ENCODE measurements at regions not wholly inside any gene's neighbourhood (a gene's known extent, or its start where the extent isn't known, plus 50 kb on each side); places are given as distances from the start of the nearest gene placed in this dataset.

GRCh38 chr4:107133965-107134653 lies 98.0 kb upstream of the DKK2 start:
- no peaks in the 10 kb centered on the region for H3K79me2 ChIP-seq (ENCODE audit: control insufficient read depth, insufficient read depth, low read length)
- no peak overlapping the region for H3K4me2 ChIP-seq (ENCODE audit: extremely low read depth, insufficient read depth, low read length)
- H3K36me3 ChIP-seq (ENCODE audit: control insufficient read depth, insufficient read depth, low read length): no peaks in the 10 kb centered on the region
- H3K9me3 ChIP-seq (ENCODE audit: control insufficient read depth, insufficient read depth, low read depth, low read length): no peaks in the 10 kb centered on the region
- no peak for DNase-seq (ENCODE audit: low read depth in 2 of 2)
- H3K27me3 ChIP-seq (ENCODE audit: control insufficient read depth, insufficient read depth, low read length): no peaks in the 10 kb centered on the region
- TF ChIP-seq EZH2 (IDR thresholded peaks at IDR 0.05; ENCODE audit: low read length, missing control alignments) (no peak), CTCF (conservative IDR thresholded peaks at IDR 0.05 in 1 of 2, IDR thresholded peaks at IDR 0.05 in 1 of 2; ENCODE audit: low read depth in 1 of 2, low read length in 2 of 2) (no peak)
- H3K4me1 ChIP-seq (ENCODE audit: control insufficient read depth, extremely low read depth, insufficient read depth, low read length): no peaks in the 10 kb centered on the region
- no peak overlapping the region for H2AFZ ChIP-seq (ENCODE audit: low read length)
- no peak overlapping the region for H3K4me3 ChIP-seq (replicated peaks in 1 of 4; ENCODE audit: control extremely low read depth in 1 of 4, insufficient read depth in 1 of 4, low read depth in 3 of 4, low read length in 4 of 4)
- no peak overlapping the region for H3K27ac ChIP-seq (ENCODE audit: insufficient read depth, low read length)
- H3K9ac ChIP-seq (ENCODE audit: insufficient read depth, low read length): no peak overlapping the region
- no peaks in the 10 kb centered on the region for H4K20me1 ChIP-seq (ENCODE audit: control insufficient read depth, extremely low read depth, insufficient read depth, low read length)

GRCh38 chr4:107131295-107131694 lies 95.2 kb upstream of the DKK2 start:
- H3K9ac ChIP-seq (ENCODE audit: insufficient read depth, low read length): no peak overlapping the region
- TF ChIP-seq EZH2 (IDR thresholded peaks at IDR 0.05; ENCODE audit: low read length, missing control alignments) (no peak), CTCF (conservative IDR thresholded peaks at IDR 0.05 in 1 of 2, IDR thresholded peaks at IDR 0.05 in 1 of 2; ENCODE audit: low read depth in 1 of 2, low read length in 2 of 2) (no peak)
- H3K9me3 ChIP-seq (ENCODE audit: control insufficient read depth, insufficient read depth, low read depth, low read length): no peaks in the 10 kb centered on the region
- no peak overlapping the region for H3K27ac ChIP-seq (ENCODE audit: insufficient read depth, low read length)
- H2AFZ ChIP-seq (ENCODE audit: low read length): no peak overlapping the region
- H3K4me3 ChIP-seq (replicated peaks in 1 of 4; ENCODE audit: control extremely low read depth in 1 of 4, insufficient read depth in 1 of 4, low read depth in 3 of 4, low read length in 4 of 4): no peak overlapping the region
- DNase-seq (ENCODE audit: low read depth in 2 of 2): peak; percentile 25 to 60
- H3K79me2 ChIP-seq (ENCODE audit: control insufficient read depth, insufficient read depth, low read length): no peaks in the 10 kb centered on the region
- H3K4me1 ChIP-seq (ENCODE audit: control insufficient read depth, extremely low read depth, insufficient read depth, low read length): no peaks in the 10 kb centered on the region
- no peaks in the 10 kb centered on the region for H4K20me1 ChIP-seq (ENCODE audit: control insufficient read depth, extremely low read depth, insufficient read depth, low read length)
- H3K36me3 ChIP-seq (ENCODE audit: control insufficient read depth, insufficient read depth, low read length): no peaks in the 10 kb centered on the region
- no peaks in the 10 kb centered on the region for H3K27me3 ChIP-seq (ENCODE audit: control insufficient read depth, insufficient read depth, low read length)
- no peak overlapping the region for H3K4me2 ChIP-seq (ENCODE audit: extremely low read depth, insufficient read depth, low read length)

- H4K20me1 ChIP-seq (ENCODE audit: control insufficient read depth, extremely low read depth, insufficient read depth, low read length): no peaks in the 10 kb centered on the region
- no peaks in the 10 kb centered on the region for H3K9me3 ChIP-seq (ENCODE audit: control insufficient read depth, insufficient read depth, low read depth, low read length)
- H3K9ac ChIP-seq (ENCODE audit: insufficient read depth, low read length): no peak overlapping the region
- no peak overlapping the region for H2AFZ ChIP-seq (ENCODE audit: low read length)
- H3K4me3 ChIP-seq (replicated peaks in 1 of 4; ENCODE audit: control extremely low read depth in 1 of 4, insufficient read depth in 1 of 4, low read depth in 3 of 4, low read length in 4 of 4): no peak overlapping the region
- H3K79me2 ChIP-seq (ENCODE audit: control insufficient read depth, insufficient read depth, low read length): no peaks in the 10 kb centered on the region
- DNase-seq (ENCODE audit: low read depth in 2 of 2): peak in 1 of 2 donors; percentile 32
- TF ChIP-seq EZH2 (IDR thresholded peaks at IDR 0.05; ENCODE audit: low read length, missing control alignments): no peak
- no peak for TF ChIP-seq CTCF (conservative IDR thresholded peaks at IDR 0.05 in 1 of 2, IDR thresholded peaks at IDR 0.05 in 1 of 2; ENCODE audit: low read depth in 1 of 2, low read length in 2 of 2)
- no peak overlapping the region for H3K4me2 ChIP-seq (ENCODE audit: extremely low read depth, insufficient read depth, low read length)
- H3K27ac ChIP-seq (ENCODE audit: insufficient read depth, low read length): no peak overlapping the region
- H3K27me3 ChIP-seq (ENCODE audit: control insufficient read depth, insufficient read depth, low read length): no peaks in the 10 kb centered on the region
- no peaks in the 10 kb centered on the region for H3K4me1 ChIP-seq (ENCODE audit: control insufficient read depth, extremely low read depth, insufficient read depth, low read length)
- no peaks in the 10 kb centered on the region for H3K36me3 ChIP-seq (ENCODE audit: control insufficient read depth, insufficient read depth, low read length)
These were observed 94.0 kb upstream of the DKK2 start for GRCh38 chr4:107130157-107130556.
